Stimulated activated CD4-positive, alpha-beta T cell treated with anti-CD3 and anti-CD28 coated beads, Interleukin-4, amount 100 ng/mL, for 4 hours (primary cell): ENCODE measurements at regions not wholly inside any gene's neighbourhood (a gene's known extent, or its start where the extent isn't known, plus 50 kb on each side); places are given as distances from the start of the nearest gene placed in this dataset.

Experiments used
- DNase-seq, 2 experiments: peaks; one replicate each; pipeline ENCODE4 v3.0.0-alpha.2; 2020

DNA sequence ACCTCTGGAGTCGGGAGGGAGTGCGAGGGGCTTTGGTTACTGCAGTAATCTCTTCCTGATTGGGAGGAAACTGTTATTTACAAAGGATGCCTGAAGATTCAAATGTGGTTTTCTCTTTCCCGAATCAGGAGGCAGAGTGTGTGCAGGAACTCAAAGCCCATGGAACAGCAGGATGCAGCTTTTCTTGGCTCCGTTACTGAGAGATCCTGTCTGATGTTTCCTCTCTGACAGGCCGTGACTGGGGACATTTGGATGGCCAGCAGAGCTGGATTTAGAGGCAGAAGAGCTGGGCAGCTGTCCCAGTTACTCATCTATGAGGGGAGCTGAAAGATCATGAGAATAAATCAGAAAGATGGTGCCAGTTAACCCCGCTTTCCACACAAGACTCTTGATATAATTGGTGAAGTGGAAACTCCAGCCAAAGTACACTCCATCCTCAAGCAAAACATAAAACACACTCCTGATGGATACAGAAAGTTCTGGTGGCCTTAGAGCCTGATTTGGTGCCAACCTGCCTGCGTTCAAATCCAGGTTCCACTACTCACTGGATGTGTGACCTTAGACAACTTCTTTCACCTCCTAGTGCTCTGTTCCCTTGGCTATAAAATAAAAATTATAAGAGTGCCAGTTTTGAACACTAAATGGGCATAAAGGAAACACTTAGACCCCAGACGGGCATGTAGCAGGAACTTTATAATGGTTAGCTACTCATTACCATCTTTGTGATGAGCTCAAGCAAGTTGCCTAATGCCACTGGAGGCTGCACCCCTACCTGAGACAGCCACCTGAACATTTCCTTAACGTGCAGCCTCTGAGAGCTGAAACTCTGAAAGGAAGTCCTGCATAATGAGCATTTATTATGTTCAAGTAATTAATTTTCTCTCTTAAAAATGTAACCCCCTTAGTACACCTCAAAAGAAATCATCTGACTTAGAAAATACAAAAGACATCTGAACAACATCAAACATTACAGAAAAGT is 349.0 kb upstream of the GATB start:
- no peak for DNase-seq

GRCh38 chr4:152107736-152108500 is 347.1 kb upstream of the GATB start:
- no peak for DNase-seq

- no peak for DNase-seq
These were observed 346.0 kb upstream of the GATB start for GRCh38 chr4:152106781-152107321.

- DNase-seq, result peak in 1 of 2 experiments; percentile 32
These were observed 345.4 kb upstream of the GATB start for GRCh38 chr4:152106113-152106763.

GRCh38 chr4:152104901-152105357 is 344.1 kb upstream of the GATB start:
- no peak for DNase-seq

DNA sequence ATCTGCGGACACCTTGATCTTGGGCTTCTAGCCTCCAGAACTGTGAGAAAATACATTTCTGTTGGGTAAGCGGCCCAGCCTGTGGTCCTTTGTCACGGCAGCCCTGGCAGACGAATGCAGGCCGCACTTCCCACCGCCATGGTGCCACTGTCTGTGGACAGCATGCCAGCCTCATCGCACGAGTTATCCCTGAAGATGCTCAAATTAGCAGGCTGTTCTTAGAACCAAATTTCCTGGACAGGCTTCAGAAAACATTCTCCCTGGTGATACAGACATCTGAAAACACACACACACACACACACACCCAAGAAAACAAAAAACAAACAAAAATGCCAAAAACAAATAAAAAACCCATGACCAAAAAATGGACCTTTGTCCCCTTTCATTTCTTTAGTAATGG is 343.5 kb upstream of the GATB start:
- no peak for DNase-seq

- DNase-seq, result no peak
These were observed 342.5 kb upstream of the GATB start for GRCh38 chr4:152103181-152103901.

- DNase-seq, result no peak
These were observed 341.7 kb upstream of the GATB start for GRCh38 chr4:152102436-152103000.

DNA sequence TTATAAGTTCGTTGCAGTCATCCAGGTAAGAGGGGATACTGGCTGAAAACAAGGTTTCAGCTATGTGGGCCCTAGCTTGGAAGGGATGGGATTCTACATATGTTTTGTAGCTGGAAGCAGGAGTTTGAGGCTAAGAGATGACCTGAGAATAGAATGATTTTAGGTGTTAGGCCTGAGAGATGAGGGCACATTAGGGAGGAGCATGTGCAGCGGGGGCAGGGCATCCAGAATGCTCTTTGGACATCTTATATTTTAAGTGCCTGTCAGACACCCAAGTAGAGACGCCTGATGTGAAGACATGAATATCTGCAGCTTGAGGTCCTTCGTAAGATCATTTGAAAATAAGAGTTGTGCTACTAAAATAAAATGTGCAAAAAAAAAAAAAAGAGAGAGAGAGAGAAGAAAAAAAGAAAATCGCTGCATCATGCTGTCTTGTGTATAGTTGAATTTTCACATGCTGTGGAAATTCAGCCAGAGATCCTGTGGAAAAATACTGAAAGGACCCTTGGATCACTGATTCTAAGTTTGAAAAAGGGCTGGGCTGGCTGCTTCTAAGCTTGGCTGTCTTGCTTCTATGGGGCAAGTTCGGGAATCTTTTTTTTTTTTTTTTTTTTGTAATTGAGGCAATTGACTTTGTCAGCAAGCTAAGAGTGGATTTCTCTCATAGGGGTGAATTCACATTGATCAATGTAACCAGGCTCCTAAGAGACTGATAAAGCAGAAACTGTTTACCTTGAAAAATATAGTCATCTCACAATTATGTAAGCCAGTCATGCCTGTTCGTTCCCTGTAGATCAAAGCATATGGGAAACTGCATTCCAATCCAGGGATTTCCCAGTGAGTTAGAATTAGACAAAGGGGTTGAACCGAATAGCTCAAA is 341.0 kb upstream of the GATB start:
- DNase-seq, result no peak

- peak; percentile 48 to 87 for DNase-seq
These were observed 339.8 kb upstream of the GATB start for GRCh38 chr4:152100379-152101201.

DNA sequence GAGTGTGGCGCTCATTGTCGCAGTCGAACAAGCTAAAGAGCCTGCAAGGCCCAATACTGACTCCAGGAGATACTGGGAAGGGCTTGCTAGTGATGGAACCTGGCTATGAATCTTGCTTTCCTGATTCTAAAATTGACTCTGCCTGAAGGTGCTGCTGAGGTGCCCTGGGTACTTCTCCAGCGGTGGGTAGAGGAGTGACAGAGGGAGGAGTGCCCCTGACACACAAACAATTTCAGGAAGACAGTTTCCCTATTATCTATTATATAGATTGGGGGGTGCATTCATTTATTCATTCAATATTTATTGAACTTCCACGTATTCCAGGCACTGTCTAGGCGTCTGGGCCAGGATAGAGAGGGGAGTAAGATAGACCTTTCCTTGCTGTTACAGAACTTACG is 339.2 kb upstream of the GATB start:
- DNase-seq, result no peak

- DNase-seq, result no peak
These were observed 338.7 kb upstream of the GATB start for GRCh38 chr4:152099555-152099954.

DNA sequence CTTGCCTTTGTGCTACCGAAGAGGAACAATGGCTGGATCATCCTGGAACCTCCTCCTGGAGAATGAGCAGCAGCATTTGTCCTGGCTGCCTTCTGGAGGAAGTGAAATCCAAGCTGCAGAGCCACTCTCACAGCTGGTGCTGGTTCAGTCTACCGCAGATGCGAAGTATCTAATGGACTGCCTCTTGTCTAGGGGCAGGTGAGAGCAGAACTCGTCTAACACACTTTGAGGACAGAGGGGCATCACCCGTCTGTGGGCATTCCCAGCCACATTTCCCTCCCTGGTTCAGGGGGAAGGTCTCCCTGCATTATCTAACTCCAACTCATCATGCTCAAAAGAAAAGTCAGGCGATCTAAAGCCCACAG is 338.2 kb upstream of the GATB start:
- DNase-seq, result no peak

DNA sequence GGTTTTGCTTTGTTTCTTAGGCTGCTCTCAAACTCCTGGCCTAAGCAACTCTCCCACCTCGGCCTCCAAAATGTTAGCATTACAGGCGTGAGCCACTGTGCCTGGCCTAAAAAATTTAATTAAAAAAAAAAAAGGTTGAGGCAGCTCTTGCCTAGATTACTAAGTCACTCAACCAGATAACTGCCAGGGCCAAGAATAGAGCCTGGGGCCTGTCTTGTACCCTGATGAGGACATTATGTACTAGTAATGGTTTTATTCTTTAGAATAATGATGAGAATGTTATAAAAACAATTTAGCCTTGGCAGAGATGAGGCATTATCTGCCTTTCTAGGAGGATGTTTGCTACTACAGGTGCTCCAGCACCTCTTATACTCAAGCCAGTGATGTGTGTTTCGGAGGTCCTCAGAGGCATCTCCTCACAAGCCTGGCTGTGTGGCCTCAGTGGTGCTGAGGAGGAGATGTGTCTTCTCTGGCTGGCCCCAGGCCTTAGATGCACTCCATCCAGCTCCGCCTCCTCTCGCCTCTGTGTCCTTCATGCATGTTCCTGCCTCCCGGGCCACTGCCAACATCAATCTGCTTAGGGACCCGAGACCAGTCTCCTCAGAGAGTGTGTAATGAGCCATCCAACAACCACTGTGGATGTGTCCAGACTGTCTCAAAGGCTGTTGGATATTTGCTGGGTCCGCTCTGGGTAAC is 337.7 kb upstream of the GATB start:
- DNase-seq, result no peak

- no peak for DNase-seq
These were observed 336.6 kb upstream of the GATB start for GRCh38 chr4:152097371-152097770.

DNA sequence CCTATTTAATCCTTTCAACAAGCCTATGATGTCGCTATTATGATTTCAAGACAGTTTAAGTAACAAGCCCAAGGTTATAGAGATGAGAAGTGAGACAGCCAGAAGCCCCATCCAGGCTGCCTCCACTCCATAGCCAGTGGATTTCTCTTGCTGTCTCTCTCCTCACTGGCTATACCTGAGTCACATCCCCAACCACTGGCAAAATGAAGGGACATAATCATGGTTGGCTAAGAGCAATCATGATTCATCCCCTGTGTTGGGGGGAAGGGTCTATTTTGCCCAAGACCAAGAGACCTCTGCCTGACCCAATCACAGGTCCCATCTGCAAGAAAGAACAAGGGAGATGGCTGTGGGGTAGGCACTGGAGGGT is 334.9 kb upstream of the GATB start:
- no peak for DNase-seq

- DNase-seq, result no peak
These were observed 334.3 kb upstream of the GATB start for GRCh38 chr4:152094970-152095700.

DNA sequence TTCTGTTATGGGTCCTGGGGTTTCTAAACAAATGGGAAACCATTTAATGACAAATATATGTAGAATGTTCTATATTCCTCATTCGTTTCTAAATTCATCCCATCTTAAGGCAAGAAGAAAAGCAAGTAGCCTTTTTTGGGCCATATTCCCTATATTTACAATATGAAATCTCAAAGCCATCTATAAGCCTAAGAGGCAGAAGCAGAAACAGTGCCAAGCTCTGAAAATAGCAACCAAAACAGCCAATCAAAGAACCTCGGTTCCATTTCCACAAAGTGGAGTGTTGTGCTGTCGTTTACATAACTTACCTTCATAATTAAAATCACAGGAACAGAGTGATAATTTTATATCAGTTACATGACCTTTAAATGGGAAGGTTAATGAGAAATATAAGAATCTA is 330.6 kb upstream of the GATB start:
- DNase-seq, result no peak

DNA sequence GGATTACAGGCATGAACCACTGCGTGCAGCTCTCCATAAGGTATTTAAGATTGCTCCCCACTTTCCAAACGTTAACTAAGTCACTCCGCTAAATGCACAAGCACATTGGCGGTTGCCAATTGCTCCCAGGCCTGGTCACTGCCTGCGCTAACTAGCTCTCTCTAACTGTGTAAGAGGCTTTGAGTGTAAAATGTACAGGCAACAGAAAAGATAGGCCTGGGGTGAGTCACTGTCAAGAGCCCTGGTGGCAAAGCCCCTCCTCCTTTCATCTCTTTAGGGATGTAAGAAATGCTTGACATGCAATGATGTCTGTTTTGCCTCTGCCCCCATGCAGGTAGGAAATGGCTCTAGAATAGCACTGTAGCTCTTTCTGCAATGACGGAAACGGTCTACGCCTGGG is 329.7 kb upstream of the GATB start:
- peak in 1 of 2 experiments; percentile 25 for DNase-seq
